Stimulated activated naive B cell treated with anti-CD40 and anti-IgM and Interleukin-4, amounts not matched to agents 10 μg/mL and 1 μg/mL and 100 μg/mL, for 72 hours (primary cell): ENCODE measurements at regions not wholly inside any gene's neighbourhood (a gene's known extent, or its start where the extent isn't known, plus 50 kb on each side); places are given as distances from the start of the nearest gene placed in this dataset.

Source experiments
- ATAC-seq, 2 donors: fragments of 150-1000 bp; cut with Tn5 transposase; replicated peaks; 2 replicates each; pipeline ENCODE4 v1.10.0; 2021; ENCODE audit warnings: moderate library complexity in 1 of 2
- DNase-seq: peaks from one replicate; pipeline ENCODE4 v3.0.0; 2021
- H3K27ac Mint-ChIP-seq: one replicate; pipeline ENCODE4 v1.8.0; 2022; ENCODE audit warnings: mild to moderate bottlenecking, mixed read lengths
- H3K27me3 Mint-ChIP-seq, 2 donors: one replicate each; pipeline ENCODE4 v1.8.0; 2022; ENCODE audit warnings: mixed read lengths in 2 of 2
- H3K36me3 Mint-ChIP-seq, 2 donors: one replicate each; pipeline ENCODE4 v1.8.0; 2022; ENCODE audit warnings: mixed read lengths in 2 of 2, mild to moderate bottlenecking in 1 of 2
- H3K4me1 Mint-ChIP-seq, 2 donors: one replicate each; pipeline ENCODE4 v1.8.0; 2022; ENCODE audit warnings: mixed read lengths in 2 of 2, mild to moderate bottlenecking in 1 of 2
- H3K4me3 Mint-ChIP-seq, 2 donors: one replicate each; pipeline ENCODE4 v1.8.0; 2022; ENCODE audit warnings: mild to moderate bottlenecking in 2 of 2, mixed read lengths in 2 of 2, moderate library complexity in 1 of 2
- H3K9me3 Mint-ChIP-seq, 2 donors: one replicate each; pipeline ENCODE4 v1.8.0; 2022; ENCODE audit warnings: mixed read lengths in 2 of 2, mild to moderate bottlenecking in 1 of 2

- ATAC-seq = no peak
- DNase-seq = no peak
- Mint-ChIP-seq H3K27ac (no peak overlapping the region), H3K4me3 (no peak overlapping the region), H3K36me3 (no peaks in the 10 kb centered on the region), H3K27me3 (peaks cover 0 to 2% of the 10 kb centered on the region in 2 donors), H3K9me3 (peaks cover 11 to 13% of the 10 kb centered on the region in 2 donors), H3K4me1 (no peaks in the 10 kb centered on the region)
Measured at GRCh38 chr18:73218293-73218692, 350.5 kb upstream of the NETO1 start.

GRCh38 chr18:73214970-73215369 is 347.2 kb upstream of the NETO1 start:
- ATAC-seq (no peak), DNase-seq (no peak)
- Mint-ChIP-seq H3K36me3 (no peaks in the 10 kb centered on the region), H3K4me3 (no peak overlapping the region), H3K27me3 (peaks cover 0 to 7% of the 10 kb centered on the region in 2 donors), H3K4me1 (no peaks in the 10 kb centered on the region), H3K9me3 (peaks cover 4 to 6% of the 10 kb centered on the region in 2 donors), H3K27ac (no peak overlapping the region)

GRCh38 chr18:73212442-73212841 is 344.7 kb upstream of the NETO1 start:
- Mint-ChIP-seq H3K4me1 (no peaks in the 10 kb centered on the region), H3K4me3 (no peak overlapping the region), H3K36me3 (no peaks in the 10 kb centered on the region), H3K9me3 (no peaks in the 10 kb centered on the region), H3K27me3 (peaks cover 4 to 7% of the 10 kb centered on the region in 2 donors), H3K27ac (no peak overlapping the region)
- DNase-seq (no peak), ATAC-seq (no peak)

GRCh38 chr18:73201940-73202339 is 334.2 kb upstream of the NETO1 start:
- Mint-ChIP-seq H3K9me3 (no peaks in the 10 kb centered on the region), H3K36me3 (no peaks in the 10 kb centered on the region), H3K27me3 (no peaks in the 10 kb centered on the region), H3K27ac (no peak overlapping the region), H3K4me1 (no peaks in the 10 kb centered on the region), H3K4me3 (no peak overlapping the region)
- ATAC-seq (no peak), DNase-seq (no peak)

GRCh38 chr18:73199151-73199550 is 331.4 kb upstream of the NETO1 start:
- Mint-ChIP-seq H3K4me3 (no peak overlapping the region), H3K4me1 (no peaks in the 10 kb centered on the region), H3K27ac (no peak overlapping the region), H3K36me3 (no peaks in the 10 kb centered on the region), H3K9me3 (no peaks in the 10 kb centered on the region), H3K27me3 (no peaks in the 10 kb centered on the region)
- no peak for ATAC-seq
- DNase-seq = no peak

- no peak overlapping the region for H3K27ac Mint-ChIP-seq
- H3K9me3 Mint-ChIP-seq = peaks cover 0 to 3% of the 10 kb centered on the region in 2 donors
- H3K36me3 Mint-ChIP-seq = no peaks in the 10 kb centered on the region
- no peaks in the 10 kb centered on the region for H3K4me1 Mint-ChIP-seq
- no peaks in the 10 kb centered on the region for H3K27me3 Mint-ChIP-seq
- no peak for DNase-seq
- H3K4me3 Mint-ChIP-seq = no peak overlapping the region
- ATAC-seq = no peak
Measured at GRCh38 chr18:73189718-73190117, 321.9 kb upstream of the NETO1 start.

- DNase-seq = no peak
- Mint-ChIP-seq H3K9me3 (no peaks in the 10 kb centered on the region), H3K36me3 (no peaks in the 10 kb centered on the region), H3K27me3 (peaks cover 7 to 8% of the 10 kb centered on the region in 2 donors), H3K4me1 (no peaks in the 10 kb centered on the region), H3K27ac (no peak overlapping the region), H3K4me3 (no peak overlapping the region)
- ATAC-seq = no peak
Measured at GRCh38 chr18:73168236-73168635, 300.4 kb upstream of the NETO1 start.

GRCh38 chr18:73164430-73164829 is 296.6 kb upstream of the NETO1 start:
- no peaks in the 10 kb centered on the region for H3K36me3 Mint-ChIP-seq
- no peaks in the 10 kb centered on the region for H3K4me1 Mint-ChIP-seq
- DNase-seq = no peak
- no peak for ATAC-seq
- no peak overlapping the region for H3K4me3 Mint-ChIP-seq
- no peaks in the 10 kb centered on the region for H3K27me3 Mint-ChIP-seq
- no peaks in the 10 kb centered on the region for H3K9me3 Mint-ChIP-seq
- no peak overlapping the region for H3K27ac Mint-ChIP-seq

GRCh38 chr18:73163236-73163635 is 295.4 kb upstream of the NETO1 start:
- no peak overlapping the region for H3K4me3 Mint-ChIP-seq
- no peaks in the 10 kb centered on the region for H3K9me3 Mint-ChIP-seq
- H3K27me3 Mint-ChIP-seq = no peaks in the 10 kb centered on the region

GRCh38 chr18:73156117-73156516 is 288.3 kb upstream of the NETO1 start:
- no peak overlapping the region for H3K4me3 Mint-ChIP-seq
- no peak for DNase-seq
- no peak overlapping the region for H3K27ac Mint-ChIP-seq
- no peaks in the 10 kb centered on the region for H3K27me3 Mint-ChIP-seq
- ATAC-seq = no peak
- H3K9me3 Mint-ChIP-seq = no peaks in the 10 kb centered on the region
- no peaks in the 10 kb centered on the region for H3K4me1 Mint-ChIP-seq
- H3K36me3 Mint-ChIP-seq = no peaks in the 10 kb centered on the region

More at GRCh38 chr18:73163236-73163635, 295.4 kb upstream of the NETO1 start:
- Mint-ChIP-seq H3K4me1 (no peaks in the 10 kb centered on the region), H3K27ac (no peak overlapping the region), H3K36me3 (no peaks in the 10 kb centered on the region)
- no peak for ATAC-seq
- no peak for DNase-seq

GRCh38 chr18:73153271-73153670 is 285.5 kb upstream of the NETO1 start:
- no peak overlapping the region for H3K27ac Mint-ChIP-seq

GRCh38 chr18:73151086-73151485 is 283.3 kb upstream of the NETO1 start:
- Mint-ChIP-seq H3K27ac (no peak overlapping the region), H3K9me3 (no peaks in the 10 kb centered on the region), H3K27me3 (peaks cover 6 to 7% of the 10 kb centered on the region in 2 donors), H3K36me3 (no peaks in the 10 kb centered on the region), H3K4me3 (no peak overlapping the region), H3K4me1 (no peaks in the 10 kb centered on the region)
- ATAC-seq = no peak
- no peak for DNase-seq

More at GRCh38 chr18:73153271-73153670, 285.5 kb upstream of the NETO1 start:
- H3K9me3 Mint-ChIP-seq = no peaks in the 10 kb centered on the region
- DNase-seq (no peak), ATAC-seq (no peak)
- no peaks in the 10 kb centered on the region for H3K27me3 Mint-ChIP-seq
- H3K4me3 Mint-ChIP-seq = no peak overlapping the region
- H3K36me3 Mint-ChIP-seq = no peaks in the 10 kb centered on the region
- H3K4me1 Mint-ChIP-seq = no peaks in the 10 kb centered on the region

GRCh38 chr18:73150199-73150598 is 282.4 kb upstream of the NETO1 start:
- no peak overlapping the region for H3K27ac Mint-ChIP-seq
- ATAC-seq (no peak), DNase-seq (no peak)
- peaks cover 7 to 9% of the 10 kb centered on the region in 2 donors for H3K27me3 Mint-ChIP-seq
- H3K4me1 Mint-ChIP-seq = no peaks in the 10 kb centered on the region
- no peaks in the 10 kb centered on the region for H3K9me3 Mint-ChIP-seq
- H3K36me3 Mint-ChIP-seq = no peaks in the 10 kb centered on the region
- no peak overlapping the region for H3K4me3 Mint-ChIP-seq

GRCh38 chr18:73147590-73147989 is 279.8 kb upstream of the NETO1 start:
- H3K9me3 Mint-ChIP-seq = no peaks in the 10 kb centered on the region
- peaks cover 7 to 9% of the 10 kb centered on the region in 2 donors for H3K27me3 Mint-ChIP-seq
- DNase-seq (no peak), ATAC-seq (no peak)
- H3K27ac Mint-ChIP-seq = no peak overlapping the region
- no peaks in the 10 kb centered on the region for H3K4me1 Mint-ChIP-seq
- H3K36me3 Mint-ChIP-seq = no peaks in the 10 kb centered on the region
- H3K4me3 Mint-ChIP-seq = no peak overlapping the region

GRCh38 chr18:73144030-73144429 is 276.2 kb upstream of the NETO1 start:
- no peak for ATAC-seq
- H3K4me1 Mint-ChIP-seq = no peaks in the 10 kb centered on the region
- no peak overlapping the region for H3K27ac Mint-ChIP-seq
- H3K9me3 Mint-ChIP-seq = no peaks in the 10 kb centered on the region
- H3K27me3 Mint-ChIP-seq = peaks cover 7 to 9% of the 10 kb centered on the region in 2 donors
- H3K4me3 Mint-ChIP-seq = no peak overlapping the region
- no peaks in the 10 kb centered on the region for H3K36me3 Mint-ChIP-seq
- DNase-seq = no peak

- Mint-ChIP-seq H3K4me1 (peaks cover 6 to 7% of the 10 kb centered on the region in 2 donors), H3K27me3 (no peaks in the 10 kb centered on the region), H3K27ac (no peak overlapping the region), H3K9me3 (peaks cover 3 to 4% of the 10 kb centered on the region in 2 donors), H3K4me3 (no peak overlapping the region), H3K36me3 (no peaks in the 10 kb centered on the region)
- peak; percentile 64 to 69 for ATAC-seq
- DNase-seq = no peak
Measured at GRCh38 chr18:73136134-73136533, 268.3 kb upstream of the NETO1 start.
